ENCODE measurements at regions not wholly inside any gene's neighbourhood (a gene's known extent, or its start where the extent isn't known, plus 50 kb on each side); places are given as distances from the start of the nearest gene placed in this dataset.

GRCh38 chr15:27670486-27671209 lies 428.5 kb downstream of the OCA2 start:
- no peaks in the 10 kb centered on the region for H4K20me1 ChIP-seq (ENCODE audit: control insufficient read depth, extremely low read depth, insufficient read depth, low read length)
- H3K36me3 ChIP-seq (ENCODE audit: control insufficient read depth, insufficient read depth, low read length), result no peaks in the 10 kb centered on the region
- no peak overlapping the region for H3K4me2 ChIP-seq (ENCODE audit: extremely low read depth, insufficient read depth, low read length)
- TF ChIP-seq CTCF (conservative IDR thresholded peaks at IDR 0.05 in 1 of 2, IDR thresholded peaks at IDR 0.05 in 1 of 2; ENCODE audit: low read depth in 1 of 2, low read length in 2 of 2) (no peak), EZH2 (IDR thresholded peaks at IDR 0.05; ENCODE audit: low read length, missing control alignments) (no peak)
- H3K27me3 ChIP-seq (ENCODE audit: control insufficient read depth, insufficient read depth, low read length), result no peaks in the 10 kb centered on the region
- H3K9ac ChIP-seq (ENCODE audit: insufficient read depth, low read length), result no peak overlapping the region
- no peak overlapping the region for H3K27ac ChIP-seq (ENCODE audit: insufficient read depth, low read length)
- H3K4me1 ChIP-seq (ENCODE audit: control insufficient read depth, extremely low read depth, insufficient read depth, low read length), result no peaks in the 10 kb centered on the region
- DNase-seq (ENCODE audit: low read depth in 2 of 2), result no peak
- no peak overlapping the region for H2AFZ ChIP-seq (ENCODE audit: low read length)
- no peaks in the 10 kb centered on the region for H3K79me2 ChIP-seq (ENCODE audit: control insufficient read depth, insufficient read depth, low read length)
- H3K4me3 ChIP-seq (replicated peaks in 1 of 4; ENCODE audit: control extremely low read depth in 1 of 4, insufficient read depth in 1 of 4, low read depth in 3 of 4, low read length in 4 of 4), result no peak overlapping the region
- no peaks in the 10 kb centered on the region for H3K9me3 ChIP-seq (ENCODE audit: control insufficient read depth, insufficient read depth, low read depth, low read length)

GRCh38 chr15:27669641-27670040 lies 429.5 kb downstream of the OCA2 start:
- no peaks in the 10 kb centered on the region for H3K79me2 ChIP-seq (ENCODE audit: control insufficient read depth, insufficient read depth, low read length)
- no peaks in the 10 kb centered on the region for H3K27me3 ChIP-seq (ENCODE audit: control insufficient read depth, insufficient read depth, low read length)
- H3K9ac ChIP-seq (ENCODE audit: insufficient read depth, low read length), result no peak overlapping the region
- no peak overlapping the region for H3K27ac ChIP-seq (ENCODE audit: insufficient read depth, low read length)
- H2AFZ ChIP-seq (ENCODE audit: low read length), result no peak overlapping the region
- no peak for TF ChIP-seq CTCF (conservative IDR thresholded peaks at IDR 0.05 in 1 of 2, IDR thresholded peaks at IDR 0.05 in 1 of 2; ENCODE audit: low read depth in 1 of 2, low read length in 2 of 2)
- TF ChIP-seq EZH2 (IDR thresholded peaks at IDR 0.05; ENCODE audit: low read length, missing control alignments), result no peak
- DNase-seq (ENCODE audit: low read depth in 2 of 2), result no peak
- no peaks in the 10 kb centered on the region for H4K20me1 ChIP-seq (ENCODE audit: control insufficient read depth, extremely low read depth, insufficient read depth, low read length)
- H3K9me3 ChIP-seq (ENCODE audit: control insufficient read depth, insufficient read depth, low read depth, low read length), result no peaks in the 10 kb centered on the region
- no peaks in the 10 kb centered on the region for H3K36me3 ChIP-seq (ENCODE audit: control insufficient read depth, insufficient read depth, low read length)
- no peak overlapping the region for H3K4me3 ChIP-seq (replicated peaks in 1 of 4; ENCODE audit: control extremely low read depth in 1 of 4, insufficient read depth in 1 of 4, low read depth in 3 of 4, low read length in 4 of 4)
- no peaks in the 10 kb centered on the region for H3K4me1 ChIP-seq (ENCODE audit: control insufficient read depth, extremely low read depth, insufficient read depth, low read length)
- H3K4me2 ChIP-seq (ENCODE audit: extremely low read depth, insufficient read depth, low read length), result no peak overlapping the region

GRCh38 chr15:27668471-27669220 lies 430.5 kb downstream of the OCA2 start:
- H4K20me1 ChIP-seq (ENCODE audit: control insufficient read depth, extremely low read depth, insufficient read depth, low read length), result no peaks in the 10 kb centered on the region
- no peaks in the 10 kb centered on the region for H3K36me3 ChIP-seq (ENCODE audit: control insufficient read depth, insufficient read depth, low read length)
- no peaks in the 10 kb centered on the region for H3K9me3 ChIP-seq (ENCODE audit: control insufficient read depth, insufficient read depth, low read depth, low read length)
- H3K4me3 ChIP-seq (replicated peaks in 1 of 4; ENCODE audit: control extremely low read depth in 1 of 4, insufficient read depth in 1 of 4, low read depth in 3 of 4, low read length in 4 of 4), result no peak overlapping the region
- no peak overlapping the region for H3K9ac ChIP-seq (ENCODE audit: insufficient read depth, low read length)
- H3K27me3 ChIP-seq (ENCODE audit: control insufficient read depth, insufficient read depth, low read length), result no peaks in the 10 kb centered on the region
- no peak overlapping the region for H3K27ac ChIP-seq (ENCODE audit: insufficient read depth, low read length)
- H3K4me2 ChIP-seq (ENCODE audit: extremely low read depth, insufficient read depth, low read length), result no peak overlapping the region
- no peak for TF ChIP-seq CTCF (conservative IDR thresholded peaks at IDR 0.05 in 1 of 2, IDR thresholded peaks at IDR 0.05 in 1 of 2; ENCODE audit: low read depth in 1 of 2, low read length in 2 of 2)
- TF ChIP-seq EZH2 (IDR thresholded peaks at IDR 0.05; ENCODE audit: low read length, missing control alignments), result no peak
- no peak overlapping the region for H2AFZ ChIP-seq (ENCODE audit: low read length)
- H3K79me2 ChIP-seq (ENCODE audit: control insufficient read depth, insufficient read depth, low read length), result no peaks in the 10 kb centered on the region
- DNase-seq (ENCODE audit: low read depth in 2 of 2), result no peak
- no peaks in the 10 kb centered on the region for H3K4me1 ChIP-seq (ENCODE audit: control insufficient read depth, extremely low read depth, insufficient read depth, low read length)

All from fibroblast of lung (primary cell).